PFSK-1 (cell line): ENCODE measurements at regions not wholly inside any gene's neighbourhood (a gene's known extent, or its start where the extent isn't known, plus 50 kb on each side); places are given as distances from the start of the nearest gene placed in this dataset.

Source experiments
- POLR2AphosphoS5 ChIP-seq: IDR thresholded peaks from 2 replicates; pipeline ENCODE4 v1.6.1; 2012; ENCODE audit warnings: low read depth, mild to moderate bottlenecking, control low read depth, low read length, moderate library complexity
- REST ChIP-seq, 2 experiments: IDR thresholded peaks; 2 replicates each; pipeline versions ENCODE4 v1.6.1 to v1.8.0; 2011 to 2012; ENCODE audit warnings: low read depth in 2 of 2, low read length in 2 of 2, control low read depth in 1 of 2, inconsistent platforms in 1 of 2, mild to moderate bottlenecking in 1 of 2, moderate library complexity in 1 of 2; ENCODE audit not compliant: insufficient read depth in 1 of 2

- no peak for TF ChIP-seq POLR2AphosphoS5
- TF ChIP-seq REST (IDR thresholded peaks at IDR 0.05; ENCODE audit: insufficient read depth in 1 of 2, low read depth in 2 of 2, low read length in 2 of 2) = no peak
Observed at GRCh38 chr10:118939211-118940007, 90.1 kb upstream of the NANOS1 start.
